HUES64 (cell line): ENCODE measurements at regions not wholly inside any gene's neighbourhood (a gene's known extent, or its start where the extent isn't known, plus 50 kb on each side); places are given as distances from the start of the nearest gene placed in this dataset.

ENCODE experiments used
- H3K27ac ChIP-seq: 2 replicates; pipeline ENCODE4 v1.7.0; 2013; ENCODE audit warnings: low read depth, low read length, inconsistent platforms
- H3K27me3 ChIP-seq: 2 replicates; pipeline ENCODE4 v1.6.1; 2013; ENCODE audit warnings: mild to moderate bottlenecking, low read length; ENCODE audit not compliant: insufficient read depth
- H3K36me3 ChIP-seq: 2 replicates; pipeline ENCODE4 v1.6.1; 2013; ENCODE audit warnings: mild to moderate bottlenecking, low read length; ENCODE audit not compliant: insufficient read depth
- H3K4me1 ChIP-seq: 2 replicates; pipeline ENCODE4 v1.6.1; 2013; ENCODE audit warnings: mild to moderate bottlenecking, low read length, moderate library complexity; ENCODE audit not compliant: insufficient read depth
- H3K4me3 ChIP-seq: 2 replicates; pipeline ENCODE4 v1.5.1; 2013; ENCODE audit warnings: mild to moderate bottlenecking, low read length, moderate library complexity
- H3K9ac ChIP-seq: 2 replicates; pipeline ENCODE4 v1.6.1; 2013; ENCODE audit warnings: mild to moderate bottlenecking, low read depth, low read length
- H3K9me3 ChIP-seq: 2 replicates; pipeline ENCODE4 v1.6.1; 2013; ENCODE audit warnings: low read depth, low read length; ENCODE audit not compliant: insufficient read depth
- WGBS: fragments of 150-250, 120-280 bp; methylation state at CpG from one replicate; pipeline ENCODE4 v1.1.7; 2013; ENCODE audit warnings: missing lambda C conversion rate; 5-methylcytosine and 5-hydroxymethylcytosine counted together

- Histone ChIP-seq H3K27me3 (no peaks in the 10 kb centered on the region), H3K9me3 (peaks cover 3% of the 10 kb centered on the region; the same call in 1 of the 2 replicates), H3K4me1 (no peaks in the 10 kb centered on the region), H3K27ac (no peak overlapping the region), H3K4me3 (no peak overlapping the region), H3K36me3 (no peaks in the 10 kb centered on the region), H3K9ac (no peak overlapping the region)
- 67% methylated on average over 2 of the region's 3 CpGs for WGBS
Measured at GRCh38 chr12:60402996-60403395, 807.2 kb downstream of the SLC16A7 start.

- Histone ChIP-seq H3K36me3 (no peaks in the 10 kb centered on the region), H3K9me3 (peaks cover 19% of the 10 kb centered on the region; the same call in 1 of the 2 replicates), H3K27ac (no peak overlapping the region), H3K9ac (no peak overlapping the region), H3K4me1 (no peaks in the 10 kb centered on the region), H3K4me3 (no peak overlapping the region), H3K27me3 (no peaks in the 10 kb centered on the region)
- 87% methylated on average over 1 of the region's 1 CpG for WGBS
Measured at GRCh38 chr12:60415351-60415750, 819.5 kb downstream of the SLC16A7 start.

GRCh38 chr12:60419986-60420385 is 824.2 kb downstream of the SLC16A7 start:
- Histone ChIP-seq H3K9me3 (peaks cover 32% of the 10 kb centered on the region), H3K9ac (no peak overlapping the region), H3K27me3 (no peaks in the 10 kb centered on the region), H3K36me3 (no peaks in the 10 kb centered on the region), H3K4me1 (no peaks in the 10 kb centered on the region), H3K27ac (no peak overlapping the region), H3K4me3 (no peak overlapping the region)
- 78% methylated on average over 1 of the region's 2 CpGs for WGBS

- Histone ChIP-seq H3K27ac (no peak overlapping the region), H3K4me1 (no peaks in the 10 kb centered on the region), H3K27me3 (no peaks in the 10 kb centered on the region), H3K9ac (no peak overlapping the region), H3K9me3 (peaks cover 25% of the 10 kb centered on the region), H3K36me3 (no peaks in the 10 kb centered on the region), H3K4me3 (no peak overlapping the region)
- 94% methylated on average over 1 of the region's 1 CpG for WGBS
Measured at GRCh38 chr12:60421741-60422140, 825.9 kb downstream of the SLC16A7 start.

- Histone ChIP-seq H3K9me3 (0 out of 2 replicates have a peak, but pooled peaks cover 10% of the 10 kb centered on the region), H3K9ac (no peak overlapping the region), H3K36me3 (no peaks in the 10 kb centered on the region), H3K27ac (no peak overlapping the region), H3K4me3 (no peak overlapping the region), H3K4me1 (no peaks in the 10 kb centered on the region), H3K27me3 (no peaks in the 10 kb centered on the region)
- WGBS: no CpG with 5 or more reads among the region's 1 CpG
Measured at GRCh38 chr12:60437297-60437696, 841.5 kb downstream of the SLC16A7 start.

- H3K27me3 ChIP-seq: no peaks in the 10 kb centered on the region
- 92% methylated on average over 2 of the region's 4 CpGs for WGBS
- H3K27ac ChIP-seq: no peak overlapping the region
- no peaks in the 10 kb centered on the region for H3K36me3 ChIP-seq
- H3K4me1 ChIP-seq: no peaks in the 10 kb centered on the region
- no peak overlapping the region for H3K4me3 ChIP-seq
- peaks cover 13% of the 10 kb centered on the region for H3K9me3 ChIP-seq
- H3K9ac ChIP-seq: no peak overlapping the region
Measured at GRCh38 chr12:60441577-60441976, 845.7 kb downstream of the SLC16A7 start.

- H3K27me3 ChIP-seq: no peaks in the 10 kb centered on the region
Measured at GRCh38 chr12:60451457-60451856, 855.6 kb downstream of the SLC16A7 start.

GRCh38 chr12:60465060-60465459 is 869.2 kb downstream of the SLC16A7 start:
- Histone ChIP-seq H3K27ac (no peak overlapping the region), H3K27me3 (no peaks in the 10 kb centered on the region), H3K36me3 (no peaks in the 10 kb centered on the region), H3K4me1 (no peaks in the 10 kb centered on the region), H3K9ac (no peak overlapping the region), H3K9me3 (no peaks in the 10 kb centered on the region), H3K4me3 (no peak overlapping the region)

More at GRCh38 chr12:60451457-60451856, 855.6 kb downstream of the SLC16A7 start:
- no peak overlapping the region for H3K27ac ChIP-seq
- H3K36me3 ChIP-seq: no peaks in the 10 kb centered on the region
- no peak overlapping the region for H3K4me3 ChIP-seq
- H3K9ac ChIP-seq: no peak overlapping the region
- no peaks in the 10 kb centered on the region for H3K4me1 ChIP-seq
- peaks cover 17% of the 10 kb centered on the region; the same call in 1 of the 2 replicates for H3K9me3 ChIP-seq

- Histone ChIP-seq H3K27ac (no peak overlapping the region), H3K4me1 (no peaks in the 10 kb centered on the region), H3K4me3 (no peak overlapping the region), H3K9ac (no peak overlapping the region), H3K27me3 (no peaks in the 10 kb centered on the region), H3K36me3 (no peaks in the 10 kb centered on the region), H3K9me3 (no peaks in the 10 kb centered on the region)
- WGBS: over 99% methylated on average over 5 of the region's 5 CpGs
Measured at GRCh38 chr12:60468546-60468945, 872.7 kb downstream of the SLC16A7 start.

- H3K27ac ChIP-seq: no peak overlapping the region
- WGBS: no CpG with 5 or more reads among the region's 3 CpGs
- H3K27me3 ChIP-seq: no peaks in the 10 kb centered on the region
- peaks cover 11% of the 10 kb centered on the region for H3K4me1 ChIP-seq
- no peak overlapping the region for H3K9ac ChIP-seq
- peaks cover 3% of the 10 kb centered on the region; the same call in 1 of the 2 replicates for H3K9me3 ChIP-seq
- H3K4me3 ChIP-seq: no peak overlapping the region
- H3K36me3 ChIP-seq: no peaks in the 10 kb centered on the region
Measured at GRCh38 chr12:60475825-60476224, 880.0 kb downstream of the SLC16A7 start.

- Histone ChIP-seq H3K9me3 (no peaks in the 10 kb centered on the region), H3K36me3 (no peaks in the 10 kb centered on the region), H3K27me3 (no peaks in the 10 kb centered on the region), H3K4me1 (no peaks in the 10 kb centered on the region), H3K27ac (no peak overlapping the region), H3K9ac (no peak overlapping the region), H3K4me3 (no peak overlapping the region)
- WGBS: 100% methylated on average over 1 of the region's 1 CpG
Measured at GRCh38 chr12:60487284-60487683, 891.5 kb downstream of the SLC16A7 start.

GRCh38 chr12:60489071-60489470 is 893.2 kb downstream of the SLC16A7 start:
- Histone ChIP-seq H3K9ac (no peak overlapping the region), H3K27me3 (no peaks in the 10 kb centered on the region), H3K36me3 (no peaks in the 10 kb centered on the region), H3K27ac (no peak overlapping the region), H3K9me3 (no peaks in the 10 kb centered on the region), H3K4me3 (no peak overlapping the region), H3K4me1 (no peaks in the 10 kb centered on the region)
